ENCODE measurements at regions not wholly inside any gene's neighbourhood (a gene's known extent, or its start where the extent isn't known, plus 50 kb on each side); places are given as distances from the start of the nearest gene placed in this dataset.

- Mint-ChIP-seq H3K4me3 (no peak overlapping the region), H3K36me3 (ENCODE audit: low read depth) (no peaks in the 10 kb centered on the region), H3K27ac (ENCODE audit: unreplicated experiment) (no peak overlapping the region), H3K9me3 (peaks cover 3% of the 10 kb centered on the region), H3K27me3 (ENCODE audit: low read depth) (no peaks in the 10 kb centered on the region), H3K4me1 (no peaks in the 10 kb centered on the region)
- no peak for DNase-seq (ENCODE audit: low read depth, low spot score)
- TF ChIP-seq, protein P1, sequence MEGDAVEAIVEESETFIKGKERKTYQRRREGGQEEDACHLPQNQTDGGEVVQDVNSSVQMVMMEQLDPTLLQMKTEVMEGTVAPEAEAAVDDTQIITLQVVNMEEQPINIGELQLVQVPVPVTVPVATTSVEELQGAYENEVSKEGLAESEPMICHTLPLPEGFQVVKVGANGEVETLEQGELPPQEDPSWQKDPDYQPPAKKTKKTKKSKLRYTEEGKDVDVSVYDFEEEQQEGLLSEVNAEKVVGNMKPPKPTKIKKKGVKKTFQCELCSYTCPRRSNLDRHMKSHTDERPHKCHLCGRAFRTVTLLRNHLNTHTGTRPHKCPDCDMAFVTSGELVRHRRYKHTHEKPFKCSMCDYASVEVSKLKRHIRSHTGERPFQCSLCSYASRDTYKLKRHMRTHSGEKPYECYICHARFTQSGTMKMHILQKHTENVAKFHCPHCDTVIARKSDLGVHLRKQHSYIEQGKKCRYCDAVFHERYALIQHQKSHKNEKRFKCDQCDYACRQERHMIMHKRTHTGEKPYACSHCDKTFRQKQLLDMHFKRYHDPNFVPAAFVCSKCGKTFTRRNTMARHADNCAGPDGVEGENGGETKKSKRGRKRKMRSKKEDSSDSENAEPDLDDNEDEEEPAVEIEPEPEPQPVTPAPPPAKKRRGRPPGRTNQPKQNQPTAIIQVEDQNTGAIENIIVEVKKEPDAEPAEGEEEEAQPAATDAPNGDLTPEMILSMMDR (conservative IDR thresholded peaks at IDR 0.05) = no peak
Observed at GRCh38 chr5:158570502-158570901, 529.2 kb downstream of the EBF1 start.

DNA sequence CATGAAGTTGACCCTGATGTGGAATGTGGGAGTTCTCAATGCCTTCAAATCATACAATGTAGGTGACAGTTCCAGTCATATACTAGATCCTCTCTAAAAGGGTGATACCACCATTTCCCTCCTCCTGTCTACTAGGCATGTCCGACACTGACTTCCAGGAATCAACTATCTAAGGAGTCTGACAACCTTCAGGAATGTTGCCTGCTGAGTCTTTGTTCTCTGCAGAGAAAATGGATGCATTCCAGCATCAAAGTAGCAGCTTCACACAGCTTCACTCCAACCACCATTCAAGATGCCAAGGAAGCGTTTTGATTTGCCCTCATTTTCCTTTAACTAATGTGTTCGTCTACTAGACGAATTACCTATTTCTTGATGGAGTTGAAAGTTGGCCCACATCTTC lies 530.2 kb downstream of the EBF1 start:
- TF ChIP-seq, protein P1 (conservative IDR thresholded peaks at IDR 0.05) = no peak
- no peaks in the 10 kb centered on the region for H3K4me1 Mint-ChIP-seq
- no peak overlapping the region for H3K27ac Mint-ChIP-seq (ENCODE audit: unreplicated experiment)
- H3K4me3 Mint-ChIP-seq = no peak overlapping the region
- H3K27me3 Mint-ChIP-seq (ENCODE audit: low read depth) = no peaks in the 10 kb centered on the region
- no peak for DNase-seq (ENCODE audit: low read depth, low spot score)
- peaks cover 3% of the 10 kb centered on the region for H3K9me3 Mint-ChIP-seq
- H3K36me3 Mint-ChIP-seq (ENCODE audit: low read depth) = no peaks in the 10 kb centered on the region

GRCh38 chr5:158565017-158565789 lies 534.5 kb downstream of the EBF1 start:
- Mint-ChIP-seq H3K36me3 (ENCODE audit: low read depth) (peaks cover 4% of the 10 kb centered on the region), H3K27ac (ENCODE audit: unreplicated experiment) (no peak overlapping the region), H3K4me1 (peaks cover 4% of the 10 kb centered on the region), H3K9me3 (no peaks in the 10 kb centered on the region), H3K27me3 (ENCODE audit: low read depth) (no peaks in the 10 kb centered on the region), H3K4me3 (no peak overlapping the region)
- DNase-seq (ENCODE audit: low read depth, low spot score) = no peak
- TF ChIP-seq, protein P1 (conservative IDR thresholded peaks at IDR 0.05) = no peak

GRCh38 chr5:158563760-158564390 lies 535.8 kb downstream of the EBF1 start:
- no peak overlapping the region for H3K27ac Mint-ChIP-seq (ENCODE audit: unreplicated experiment)
- TF ChIP-seq, protein P1 (conservative IDR thresholded peaks at IDR 0.05) = no peak
- peaks cover 4% of the 10 kb centered on the region for H3K36me3 Mint-ChIP-seq (ENCODE audit: low read depth)
- no peak overlapping the region for H3K4me3 Mint-ChIP-seq
- H3K4me1 Mint-ChIP-seq = peaks cover 7% of the 10 kb centered on the region
- no peaks in the 10 kb centered on the region for H3K9me3 Mint-ChIP-seq
- no peaks in the 10 kb centered on the region for H3K27me3 Mint-ChIP-seq (ENCODE audit: low read depth)
- DNase-seq (ENCODE audit: low read depth, low spot score) = no peak

DNA sequence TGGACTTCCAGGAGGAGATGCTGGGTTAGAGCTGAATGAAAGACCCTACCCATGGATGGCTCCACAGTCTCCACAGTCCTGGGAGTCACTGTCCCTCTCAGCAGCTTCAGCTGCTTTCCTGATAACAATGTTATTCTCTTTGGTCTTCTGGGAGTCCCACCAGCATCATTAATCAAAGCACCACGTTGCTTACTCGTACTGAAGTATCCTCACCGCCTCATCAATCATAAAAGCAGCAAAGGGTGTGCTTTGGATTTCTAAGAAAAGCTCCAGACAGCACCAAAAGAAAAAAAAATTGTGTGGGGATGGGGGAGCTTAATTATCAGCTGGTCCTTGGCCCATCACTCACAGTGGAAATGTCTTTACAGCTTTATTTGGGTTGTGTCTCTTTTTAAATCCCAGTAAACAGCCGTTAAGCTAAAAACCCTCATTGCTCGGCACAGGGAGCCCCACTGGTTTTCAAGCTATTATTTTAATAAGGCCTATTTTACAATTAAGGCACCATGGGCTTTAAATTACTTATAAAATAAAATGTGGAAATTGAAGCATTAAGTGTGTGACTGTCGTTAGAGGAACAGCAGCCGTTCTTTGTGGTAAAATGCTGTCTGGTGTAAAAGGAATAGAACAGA lies 538.0 kb downstream of the EBF1 start:
- H3K4me1 Mint-ChIP-seq = peaks cover 7% of the 10 kb centered on the region
- TF ChIP-seq, protein P1 (conservative IDR thresholded peaks at IDR 0.05) = no peak
- H3K4me3 Mint-ChIP-seq = no peak overlapping the region
- no peaks in the 10 kb centered on the region for H3K27me3 Mint-ChIP-seq (ENCODE audit: low read depth)
- peaks cover 4% of the 10 kb centered on the region for H3K36me3 Mint-ChIP-seq (ENCODE audit: low read depth)
- H3K27ac Mint-ChIP-seq (ENCODE audit: unreplicated experiment) = no peak overlapping the region
- no peak for DNase-seq (ENCODE audit: low read depth, low spot score)
- H3K9me3 Mint-ChIP-seq = no peaks in the 10 kb centered on the region

Data from neural crest cell (in vitro differentiated cells).